Neural progenitor cell (in vitro differentiated cells): ENCODE measurements at regions not wholly inside any gene's neighbourhood (a gene's known extent, or its start where the extent isn't known, plus 50 kb on each side); places are given as distances from the start of the nearest gene placed in this dataset.

Experiments used
- DNase-seq: peaks from one replicate; pipeline ENCODE4 v3.0.0-alpha.2; 2016; ENCODE audit warnings: low spot score
- H2AFZ ChIP-seq: fragments of 200-600 bp; sonication (generic); replicated peaks from 2 replicates; pipeline ENCODE4 v1.6.1; 2016; ENCODE audit warnings: antibody characterized with exemption
- H3F3A ChIP-seq: fragments of 200-600 bp; sonication (generic); 2 replicates; pipeline ENCODE4 v1.6.1; 2016; ENCODE audit warnings: antibody characterized with exemption, low read depth
- H3K27ac ChIP-seq: fragments of 200-600 bp; sonication (generic); 2 replicates; pipeline ENCODE4 v1.5.1; 2016; ENCODE audit warnings: mild to moderate bottlenecking
- H3K27me3 ChIP-seq: fragments of 200-600 bp; sonication (generic); 2 replicates; pipeline ENCODE4 v1.6.1; 2016; ENCODE audit warnings: mild to moderate bottlenecking, moderate library complexity
- H3K36me3 ChIP-seq: fragments of 200-600 bp; sonication (generic); 2 replicates; pipeline ENCODE4 v1.5.1; 2016
- H3K4me1 ChIP-seq: fragments of 200-600 bp; sonication (generic); 2 replicates; pipeline ENCODE4 v1.6.1; 2016; ENCODE audit warnings: mixed run types
- H3K4me2 ChIP-seq: fragments of 200-600 bp; sonication (generic); 2 replicates; pipeline ENCODE4 v1.6.1; 2016
- H3K4me3 ChIP-seq: fragments of 200-600 bp; sonication (generic); 2 replicates; pipeline ENCODE4 v1.5.1; 2016
- H3K79me2 ChIP-seq: fragments of 200-600 bp; sonication (generic); 2 replicates; pipeline ENCODE4 v1.6.1; 2016; ENCODE audit warnings: low read depth
- H3K9ac ChIP-seq: fragments of 200-600 bp; sonication (generic); 2 replicates; pipeline ENCODE4 v1.6.1; 2016
- H3K9me3 ChIP-seq: fragments of 200-600 bp; sonication (generic); 2 replicates; pipeline ENCODE4 v1.5.1; 2016; ENCODE audit warnings: low read depth
- H4K20me1 ChIP-seq: fragments of 200-600 bp; sonication (generic); 2 replicates; pipeline ENCODE4 v1.6.1; 2016; ENCODE audit warnings: low read depth
- H3K27ac Mint-ChIP-seq: 3 replicates; pipeline ENCODE4 v1.8.0; 2021; ENCODE audit warnings: mixed read lengths
- H3K27me3 Mint-ChIP-seq: 2 replicates; pipeline ENCODE4 v1.8.0; 2022; ENCODE audit warnings: low read depth, mild to moderate bottlenecking, inconsistent platforms, moderate library complexity, mixed read lengths; ENCODE audit not compliant: insufficient read depth
- H3K36me3 Mint-ChIP-seq: 3 replicates; pipeline ENCODE4 v1.8.0; 2021; ENCODE audit warnings: mixed read lengths
- H3K4me1 Mint-ChIP-seq: 3 replicates; pipeline ENCODE4 v1.8.0; 2021; ENCODE audit warnings: mixed read lengths
- H3K4me3 Mint-ChIP-seq: 3 replicates; pipeline ENCODE4 v1.8.0; 2021; ENCODE audit warnings: mild to moderate bottlenecking, moderate library complexity, mixed read lengths
- H3K9me3 Mint-ChIP-seq: 3 replicates; pipeline ENCODE4 v1.8.0; 2020; ENCODE audit warnings: mixed read lengths
- CTCF ChIP-seq: fragments of 200-600 bp; sonication (generic); IDR thresholded peaks from 2 replicates; pipeline ENCODE4 v1.5.1; 2017; ENCODE audit warnings: antibody characterized with exemption, mild to moderate bottlenecking
- EZH2 ChIP-seq: fragments of 200-600 bp; sonication (generic); IDR thresholded peaks from 2 replicates; pipeline ENCODE4 v1.6.1; 2017; ENCODE audit warnings: antibody characterized with exemption, mild to moderate bottlenecking, moderate library complexity
- EZH2phosphoT487 ChIP-seq: fragments of 200-600 bp; sonication (generic); IDR thresholded peaks from 2 replicates; pipeline ENCODE4 v1.6.1; 2017; ENCODE audit warnings: antibody characterized with exemption

- no peaks in the 10 kb centered on the region for H3K36me3 ChIP-seq
- Mint-ChIP-seq H3K27me3 (peaks cover 3% of the 10 kb centered on the region), H3K4me3 (no peak overlapping the region)
These were observed 221.3 kb upstream of the TCERG1L start for GRCh38 chr10:131532745-131533341.

DNA sequence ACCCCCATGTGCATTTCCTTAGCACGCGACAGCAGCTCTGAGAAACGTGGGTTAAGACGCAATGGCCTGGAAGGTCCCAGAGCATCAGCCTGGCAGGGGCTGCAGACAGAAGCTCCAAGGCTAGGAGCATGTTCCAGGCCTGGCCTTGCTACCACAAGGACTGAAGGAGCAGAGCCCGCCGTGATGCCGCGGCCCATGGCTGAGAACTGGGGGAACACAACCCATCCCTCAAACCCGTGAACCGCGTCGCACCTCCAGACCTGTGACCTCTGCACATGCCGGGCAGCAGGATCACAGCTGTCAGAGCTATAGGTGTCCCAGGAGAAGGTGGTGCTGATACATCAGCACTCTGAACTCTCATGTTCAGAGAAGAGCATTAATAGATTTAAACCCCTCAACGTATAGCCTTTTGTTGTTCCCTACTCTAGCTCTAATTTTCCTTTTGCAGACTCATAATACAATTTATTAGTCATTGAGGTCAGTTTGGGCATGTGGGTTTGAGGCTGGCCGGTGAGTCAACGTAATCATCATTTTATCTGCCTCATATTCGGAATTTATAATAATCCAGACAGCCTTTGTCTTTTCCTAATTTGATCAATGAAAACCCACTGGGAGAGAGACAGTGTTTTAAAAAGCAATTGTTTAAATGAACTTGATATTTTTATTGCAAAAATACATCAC, 222.5 kb upstream of the TCERG1L start:
- H3K4me1 Mint-ChIP-seq: no peaks in the 10 kb centered on the region
- Histone ChIP-seq H3K9me3 (no peaks in the 10 kb centered on the region), H3F3A (no peaks in the 10 kb centered on the region), H3K9ac (no peak overlapping the region), H2AFZ (no peak overlapping the region), H3K79me2 (no peaks in the 10 kb centered on the region), H3K4me2 (no peak overlapping the region), H3K27ac (no peak overlapping the region), H3K4me3 (no peak overlapping the region), H3K27me3 (no peaks in the 10 kb centered on the region), H4K20me1 (no peaks in the 10 kb centered on the region), H3K4me1 (no peaks in the 10 kb centered on the region), H3K36me3 (no peaks in the 10 kb centered on the region)
- no peak overlapping the region for H3K27ac Mint-ChIP-seq
- TF ChIP-seq CTCF (no peak), EZH2 (no peak)
- no peaks in the 10 kb centered on the region for H3K36me3 Mint-ChIP-seq
- peaks cover 3% of the 10 kb centered on the region for H3K27me3 Mint-ChIP-seq
- no peaks in the 10 kb centered on the region for H3K9me3 Mint-ChIP-seq
- no peak for DNase-seq
- no peak overlapping the region for H3K4me3 Mint-ChIP-seq

More at GRCh38 chr10:131532745-131533341, 221.3 kb upstream of the TCERG1L start:
- H3F3A ChIP-seq: no peaks in the 10 kb centered on the region
- no peaks in the 10 kb centered on the region for H4K20me1 ChIP-seq
- H3K27me3 ChIP-seq: no peaks in the 10 kb centered on the region
- Mint-ChIP-seq H3K36me3 (no peaks in the 10 kb centered on the region), H3K9me3 (no peaks in the 10 kb centered on the region), H3K4me1 (no peaks in the 10 kb centered on the region), H3K27ac (peak overlapping the region; percentile 50)
- no peaks in the 10 kb centered on the region for H3K4me1 ChIP-seq
- H3K9me3 ChIP-seq: no peaks in the 10 kb centered on the region
- H3K27ac ChIP-seq: no peak overlapping the region
- H2AFZ ChIP-seq: no peak overlapping the region
- no peaks in the 10 kb centered on the region for H3K79me2 ChIP-seq
- no peak overlapping the region for H3K4me3 ChIP-seq
- DNase-seq: no peak
- no peak for TF ChIP-seq CTCF
- TF ChIP-seq EZH2: no peak
- TF ChIP-seq EZH2phosphoT487: no peak
- H3K4me2 ChIP-seq: no peak overlapping the region
- no peak overlapping the region for H3K9ac ChIP-seq

DNA sequence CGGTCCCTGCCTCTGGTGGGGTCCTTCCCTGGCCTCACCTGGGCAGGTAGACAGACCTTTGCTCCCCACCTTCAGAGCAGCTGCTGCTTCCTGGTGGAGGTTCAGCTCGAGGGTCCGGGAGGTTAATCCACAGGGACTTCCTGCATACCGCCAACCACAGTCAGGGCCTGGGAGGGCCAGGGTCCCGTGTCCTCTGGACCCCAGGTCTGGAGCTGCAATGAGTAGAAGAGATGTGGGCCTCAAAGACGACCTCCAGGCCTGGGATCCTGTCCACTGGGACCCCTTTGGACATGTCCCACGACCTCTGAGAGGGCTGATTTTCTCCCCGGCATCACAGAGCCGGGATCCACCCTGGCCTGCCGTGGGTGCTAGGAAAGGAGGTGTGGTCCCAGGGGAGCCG, 223.3 kb upstream of the TCERG1L start:
- no peak overlapping the region for H3K4me3 Mint-ChIP-seq
- H3K79me2 ChIP-seq: no peaks in the 10 kb centered on the region
- H3K27me3 Mint-ChIP-seq: peaks cover 3% of the 10 kb centered on the region
- H3K4me2 ChIP-seq: no peak overlapping the region
- no peaks in the 10 kb centered on the region for H3K4me1 ChIP-seq
- H3K9me3 ChIP-seq: no peaks in the 10 kb centered on the region
- H3K36me3 Mint-ChIP-seq: no peaks in the 10 kb centered on the region
- H3K9ac ChIP-seq: no peak overlapping the region
- H3K27ac Mint-ChIP-seq: no peak overlapping the region
- H2AFZ ChIP-seq: no peak overlapping the region
- H3K27ac ChIP-seq: no peak overlapping the region
- no peak overlapping the region for H3K4me3 ChIP-seq
- TF ChIP-seq EZH2phosphoT487 (no peak), EZH2 (no peak), CTCF (no peak)
- H4K20me1 ChIP-seq: no peaks in the 10 kb centered on the region
- DNase-seq: no peak
- H3K36me3 ChIP-seq: no peaks in the 10 kb centered on the region
- H3K27me3 ChIP-seq: no peaks in the 10 kb centered on the region
- no peaks in the 10 kb centered on the region for H3K9me3 Mint-ChIP-seq
- H3K4me1 Mint-ChIP-seq: no peaks in the 10 kb centered on the region
- no peaks in the 10 kb centered on the region for H3F3A ChIP-seq
